GM12891 (cell line): ENCODE measurements at regions not wholly inside any gene's neighbourhood (a gene's known extent, or its start where the extent isn't known, plus 50 kb on each side); places are given as distances from the start of the nearest gene placed in this dataset.

Source experiments
- POLR2A ChIP-seq: IDR thresholded peaks from 2 replicates; pipeline ENCODE4 v1.6.1; 2011; ENCODE audit warnings: low read depth, low read length, control low read depth
- POLR2AphosphoS5 ChIP-seq: IDR thresholded peaks from 2 replicates; pipeline ENCODE4 v1.6.1; 2011; ENCODE audit warnings: low read depth, low read length, control low read depth
- POU2F2 ChIP-seq: IDR thresholded peaks from 2 replicates; pipeline ENCODE4 v1.6.1; 2011; ENCODE audit warnings: low read depth, mild to moderate bottlenecking, control low read depth, low read length, moderate library complexity
- TAF1 ChIP-seq: IDR thresholded peaks from 2 replicates; pipeline ENCODE4 v1.6.1; 2011; ENCODE audit warnings: low read depth, low read length, control low read depth

GRCh38 chr4:96016634-96017299 lies 176.9 kb downstream of the PDHA2 start:
- TF ChIP-seq POU2F2 (no peak), POLR2A (no peak), TAF1 (no peak), POLR2AphosphoS5 (no peak)
